ENCODE measurements at regions not wholly inside any gene's neighbourhood (a gene's known extent, or its start where the extent isn't known, plus 50 kb on each side); places are given as distances from the start of the nearest gene placed in this dataset.
A peak's percentile ranks its signal among the peaks of the same experiment; 100 is the strongest.

GRCh38 chr1:212553676-212554075, 54.9 kb upstream of the ATF3 start:
- DNase-seq = no peak
- H3K27me3 Mint-ChIP-seq (ENCODE audit: insufficient read depth) = peaks cover 18% of the 10 kb centered on the region
- no peak overlapping the region for H3K4me3 Mint-ChIP-seq
- TF ChIP-seq CTCF (IDR thresholded peaks at IDR 0.05) = no peak
- no peak overlapping the region for H3K27ac Mint-ChIP-seq
- H3K9me3 Mint-ChIP-seq = no peaks in the 10 kb centered on the region
- H3K4me1 Mint-ChIP-seq (ENCODE audit: low read depth) = peaks cover 4% of the 10 kb centered on the region; the same call in 1 of the 2 replicates
- H3K36me3 Mint-ChIP-seq (ENCODE audit: low read depth) = no peaks in the 10 kb centered on the region

- no peaks in the 10 kb centered on the region for H3K9me3 Mint-ChIP-seq
- TF ChIP-seq CTCF (IDR thresholded peaks at IDR 0.05) = no peak
- H3K4me3 Mint-ChIP-seq = no peak overlapping the region
- no peak overlapping the region for H3K27ac Mint-ChIP-seq
- no peak for DNase-seq
- H3K27me3 Mint-ChIP-seq (ENCODE audit: insufficient read depth) = peaks cover 13% of the 10 kb centered on the region
- H3K36me3 Mint-ChIP-seq (ENCODE audit: low read depth) = no peaks in the 10 kb centered on the region
- H3K4me1 Mint-ChIP-seq (ENCODE audit: low read depth) = peaks cover 10% of the 10 kb centered on the region
These were observed 54.2 kb upstream of the ATF3 start for GRCh38 chr1:212554401-212554800.

GRCh38 chr1:212555426-212555825, 53.1 kb upstream of the ATF3 start:
- Mint-ChIP-seq H3K4me3 (no peak overlapping the region), H3K36me3 (ENCODE audit: low read depth) (no peaks in the 10 kb centered on the region), H3K4me1 (ENCODE audit: low read depth) (peaks cover 18% of the 10 kb centered on the region), H3K27me3 (ENCODE audit: insufficient read depth) (peaks cover 13% of the 10 kb centered on the region), H3K9me3 (no peaks in the 10 kb centered on the region), H3K27ac (no peak overlapping the region)
- TF ChIP-seq CTCF (IDR thresholded peaks at IDR 0.05) = no peak
- DNase-seq = no peak

- TF ChIP-seq CTCF (IDR thresholded peaks at IDR 0.05) = no peak
- Mint-ChIP-seq H3K9me3 (no peaks in the 10 kb centered on the region), H3K36me3 (ENCODE audit: low read depth) (no peaks in the 10 kb centered on the region), H3K4me3 (no peak overlapping the region), H3K27me3 (ENCODE audit: insufficient read depth) (peaks cover 7% of the 10 kb centered on the region), H3K27ac (no peak overlapping the region), H3K4me1 (ENCODE audit: low read depth) (peaks cover 32% of the 10 kb centered on the region)
- no peak for DNase-seq
These were observed 51.6 kb upstream of the ATF3 start for GRCh38 chr1:212556822-212557549.

GRCh38 chr1:212557739-212558692, 50.5 kb upstream of the ATF3 start:
- no peak for DNase-seq
- Mint-ChIP-seq H3K27me3 (ENCODE audit: insufficient read depth) (peaks cover 3% of the 10 kb centered on the region), H3K4me1 (ENCODE audit: low read depth) (peaks cover 32% of the 10 kb centered on the region), H3K36me3 (ENCODE audit: low read depth) (no peaks in the 10 kb centered on the region), H3K27ac (peak overlapping the region; percentile 52), H3K9me3 (peaks cover 1% of the 10 kb centered on the region; the same call in 1 of the 2 replicates), H3K4me3 (peak overlapping the region; percentile 70)
- TF ChIP-seq CTCF (IDR thresholded peaks at IDR 0.05) = no peak

Measured in HFFc6 (cell line).